Activated CD4-positive, alpha-beta T cell treated with anti-CD3 and anti-CD28 coated beads, Interleukin-2, amount 10 ng/mL, durations not matched to agents 7 days and 5 days (primary cell): ENCODE measurements at regions not wholly inside any gene's neighbourhood (a gene's known extent, or its start where the extent isn't known, plus 50 kb on each side); places are given as distances from the start of the nearest gene placed in this dataset.

Experiments used
- CTCF ChIA-PET: fragments of 350-600 bp; sonication (Branson Sonifier 250); formaldehyde crosslinking; loops from one replicate; lab custom pipeline; 2021; ENCODE audit warnings: antibody characterized with exemption; lab: Charles Lee
- POLR2A ChIA-PET: fragments of 350-600 bp; sonication (Branson Sonifier 250); formaldehyde crosslinking; loops from one replicate; lab custom pipeline; 2021; ENCODE audit warnings: antibody characterized with exemption; lab: Charles Lee
- DNase-seq: peaks from one replicate; pipeline ENCODE4 v3.0.0-alpha.2; 2020
- H3K27ac Mint-ChIP-seq: one replicate; pipeline ENCODE4 v1.8.0; 2021; ENCODE audit warnings: mild to moderate bottlenecking, moderate library complexity, mixed read lengths
- H3K27me3 Mint-ChIP-seq: one replicate; pipeline ENCODE4 v1.8.0; 2021; ENCODE audit warnings: mixed read lengths
- H3K36me3 Mint-ChIP-seq: one replicate; pipeline ENCODE4 v1.8.0; 2021; ENCODE audit warnings: low read depth, mixed read lengths
- H3K4me1 Mint-ChIP-seq: one replicate; pipeline ENCODE4 v1.8.0; 2021; ENCODE audit warnings: mixed read lengths
- H3K4me3 Mint-ChIP-seq: one replicate; pipeline ENCODE4 v1.8.0; 2021; ENCODE audit warnings: mild to moderate bottlenecking, moderate library complexity, mixed read lengths
- H3K9me3 Mint-ChIP-seq: one replicate; pipeline ENCODE4 v1.8.0; 2021; ENCODE audit warnings: mixed read lengths

DNA sequence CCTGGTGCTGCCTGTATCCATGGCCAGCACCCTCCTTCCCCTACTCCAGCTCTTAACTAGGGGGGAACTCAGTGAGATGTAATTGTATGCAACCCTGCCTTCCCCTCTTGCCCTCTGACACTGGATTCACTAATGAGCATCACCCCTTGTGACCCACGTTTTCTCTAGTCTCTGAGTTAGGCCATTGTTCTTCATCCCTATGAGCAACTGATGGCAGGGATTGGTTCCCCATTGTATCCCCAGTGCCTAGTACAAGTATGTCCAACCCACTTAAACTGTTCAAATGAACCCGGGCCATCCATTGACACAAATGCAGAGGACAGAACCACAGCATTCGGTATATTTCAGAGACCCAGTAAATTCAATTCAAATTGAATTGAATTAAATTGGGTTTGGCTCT, 77.6 kb upstream of the ASTN2 start:
- Mint-ChIP-seq H3K9me3 (no peaks in the 10 kb centered on the region), H3K4me1 (no peaks in the 10 kb centered on the region), H3K27ac (no peak overlapping the region), H3K36me3 (no peaks in the 10 kb centered on the region), H3K27me3 (no peaks in the 10 kb centered on the region), H3K4me3 (no peak overlapping the region)
- ChIA-PET CTCF (no interaction called here), POLR2A (no interaction called here)
- DNase-seq, result no peak

DNA sequence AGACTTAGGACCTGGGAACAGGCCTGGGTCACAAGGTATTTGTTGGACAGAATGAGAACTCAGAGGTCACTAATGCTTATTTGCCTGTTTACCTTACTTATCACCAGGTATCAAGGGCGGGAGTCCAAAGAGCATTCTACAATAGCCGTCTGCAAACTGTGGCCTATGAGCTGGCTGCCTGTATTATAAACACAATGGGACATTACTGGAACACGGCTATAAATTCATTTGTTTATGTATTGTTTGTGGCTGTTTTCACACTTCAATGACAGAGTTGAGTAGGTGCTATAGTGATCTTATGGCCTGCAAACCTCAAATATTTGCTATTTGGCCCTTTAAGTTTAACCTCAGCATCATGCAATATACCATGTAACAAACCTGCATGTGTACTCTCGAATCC, 76.6 kb upstream of the ASTN2 start:
- POLR2A ChIA-PET, result no interaction called here
- H3K9me3 Mint-ChIP-seq, result no peaks in the 10 kb centered on the region
- DNase-seq, result no peak
- no peaks in the 10 kb centered on the region for H3K4me1 Mint-ChIP-seq
- H3K36me3 Mint-ChIP-seq, result no peaks in the 10 kb centered on the region
- H3K27me3 Mint-ChIP-seq, result no peaks in the 10 kb centered on the region
- no peak overlapping the region for H3K4me3 Mint-ChIP-seq
- no peak overlapping the region for H3K27ac Mint-ChIP-seq
- CTCF ChIA-PET, result no interaction called here

DNA sequence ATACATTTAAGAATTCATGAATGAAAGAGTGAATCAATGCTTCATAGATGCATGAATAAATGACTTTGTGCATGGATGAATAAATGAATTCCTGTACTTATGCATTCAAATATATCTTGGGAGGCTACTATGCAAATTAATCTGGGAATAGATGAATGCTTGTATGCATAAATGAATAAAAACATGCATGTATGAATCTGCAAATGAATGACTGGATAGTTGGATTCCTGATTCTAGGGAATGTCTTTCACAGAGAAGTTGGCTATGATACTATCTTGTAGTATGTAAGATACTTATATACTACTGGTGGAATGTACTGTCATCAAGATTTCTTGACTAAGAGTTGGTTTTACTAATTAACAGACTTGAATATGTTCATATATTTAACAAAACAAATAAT, 75.3 kb upstream of the ASTN2 start:
- DNase-seq, result no peak
- no peak overlapping the region for H3K27ac Mint-ChIP-seq
- ChIA-PET CTCF (no interaction called here), POLR2A (no interaction called here)
- H3K4me1 Mint-ChIP-seq, result no peaks in the 10 kb centered on the region
- no peaks in the 10 kb centered on the region for H3K27me3 Mint-ChIP-seq
- H3K9me3 Mint-ChIP-seq, result no peaks in the 10 kb centered on the region
- no peaks in the 10 kb centered on the region for H3K36me3 Mint-ChIP-seq
- no peak overlapping the region for H3K4me3 Mint-ChIP-seq

DNA sequence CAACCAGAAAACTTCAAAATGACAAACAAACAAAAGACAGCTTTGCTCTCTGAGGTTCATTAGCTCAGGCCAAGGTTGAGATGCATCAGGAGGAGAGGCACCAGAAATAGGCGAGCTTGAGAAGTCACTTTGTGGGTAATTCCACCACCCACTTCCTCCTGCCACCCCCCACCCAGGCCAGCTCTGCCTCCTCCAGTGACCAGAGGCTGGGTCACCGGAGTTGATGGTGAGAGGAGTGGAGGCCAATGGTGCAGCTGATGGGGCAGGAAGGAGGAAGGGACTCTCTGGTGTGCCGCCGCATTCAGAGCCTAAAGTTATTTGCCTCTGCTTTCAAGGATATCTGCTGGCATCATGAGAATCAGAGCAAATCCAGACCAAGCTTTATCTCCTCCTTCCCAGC, 73.8 kb upstream of the ASTN2 start:
- no peaks in the 10 kb centered on the region for H3K4me1 Mint-ChIP-seq
- no peaks in the 10 kb centered on the region for H3K9me3 Mint-ChIP-seq
- H3K4me3 Mint-ChIP-seq, result no peak overlapping the region
- H3K27me3 Mint-ChIP-seq, result no peaks in the 10 kb centered on the region
- no peaks in the 10 kb centered on the region for H3K36me3 Mint-ChIP-seq
- H3K27ac Mint-ChIP-seq, result no peak overlapping the region
- ChIA-PET CTCF (no interaction called here), POLR2A (no interaction called here)
- DNase-seq, result no peak

DNA sequence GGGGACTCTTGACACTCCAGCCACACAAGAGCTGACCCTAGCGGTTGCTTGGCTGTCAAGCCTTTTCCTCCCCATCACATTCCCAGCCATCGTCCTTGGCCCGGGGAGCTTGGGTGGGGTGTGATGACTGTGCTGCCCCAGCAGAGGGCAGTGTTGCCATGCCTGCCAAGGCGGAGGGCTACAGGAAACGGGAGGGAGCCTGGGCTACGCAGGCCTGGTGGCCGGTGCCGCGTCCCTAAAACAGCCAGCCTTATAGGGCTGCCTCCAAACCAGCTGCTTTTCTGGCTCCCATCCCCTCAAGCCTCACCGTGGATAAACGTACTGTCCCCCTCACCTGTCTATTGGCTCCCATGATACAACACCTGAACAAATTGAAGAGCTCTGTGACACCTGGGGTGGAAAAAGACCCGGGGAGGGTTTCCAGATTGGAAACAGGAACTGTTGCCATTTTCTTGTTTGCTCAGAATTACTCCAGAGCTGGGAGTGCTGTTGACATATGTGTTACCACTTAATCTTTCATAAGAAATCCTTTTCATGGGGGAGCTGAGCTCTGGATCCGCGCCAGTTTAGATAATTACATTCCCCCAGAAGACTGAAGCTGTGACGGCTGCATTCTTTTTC, 72.8 kb upstream of the ASTN2 start:
- CTCF ChIA-PET, result interaction anchor here (0.7 kb wide), 1 partner anchor 29 kb away, joined by 3 read pairs; no protein-coding TSS in a partner anchor
- Mint-ChIP-seq H3K9me3 (no peaks in the 10 kb centered on the region), H3K36me3 (no peaks in the 10 kb centered on the region), H3K4me1 (no peaks in the 10 kb centered on the region), H3K27me3 (no peaks in the 10 kb centered on the region), H3K4me3 (no peak overlapping the region), H3K27ac (no peak overlapping the region)
- peak; percentile 44 for DNase-seq
- POLR2A ChIA-PET, result no interaction called here

DNA sequence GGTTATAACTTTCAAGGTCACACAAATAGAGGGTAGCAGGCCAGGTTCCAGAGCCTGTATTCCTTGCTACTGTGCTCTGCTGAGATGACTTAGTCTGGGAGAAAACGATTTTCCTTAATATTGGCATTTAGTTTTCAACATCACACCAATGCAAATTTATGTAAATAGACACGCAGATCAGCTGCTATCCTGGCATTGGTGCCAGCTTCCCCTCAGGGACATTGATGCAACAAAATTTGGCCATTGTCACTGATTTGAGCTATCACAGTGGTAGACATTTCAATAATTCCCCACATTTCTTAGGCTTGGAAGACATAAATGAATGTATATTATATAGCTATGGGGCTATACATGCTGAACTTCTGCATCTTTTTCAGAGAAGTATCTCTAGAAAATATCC, 71.6 kb upstream of the ASTN2 start:
- no peaks in the 10 kb centered on the region for H3K36me3 Mint-ChIP-seq
- no peak overlapping the region for H3K4me3 Mint-ChIP-seq
- ChIA-PET POLR2A (no interaction called here), CTCF (no interaction called here)
- no peak for DNase-seq
- no peak overlapping the region for H3K27ac Mint-ChIP-seq
- no peaks in the 10 kb centered on the region for H3K4me1 Mint-ChIP-seq
- H3K9me3 Mint-ChIP-seq, result no peaks in the 10 kb centered on the region
- H3K27me3 Mint-ChIP-seq, result no peaks in the 10 kb centered on the region

DNA sequence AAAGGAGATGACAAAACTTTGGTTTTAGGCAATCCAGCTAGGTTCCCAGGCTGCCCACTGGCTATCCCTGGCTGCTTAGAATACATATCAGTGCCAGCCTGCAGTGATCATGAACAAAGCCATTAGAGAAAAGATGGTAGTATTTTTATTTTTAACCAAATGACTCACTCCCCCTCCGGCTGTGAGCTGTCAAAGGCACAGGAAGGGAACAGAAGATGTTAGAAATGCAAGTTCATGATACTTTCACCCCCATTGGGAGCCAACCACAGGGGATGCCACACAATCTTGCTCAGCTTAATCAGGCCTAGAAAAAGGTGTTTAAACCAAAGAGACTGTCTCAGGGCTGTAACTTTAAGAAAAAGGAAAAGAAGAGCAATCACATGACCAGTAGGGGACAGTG, 70.3 kb upstream of the ASTN2 start:
- Mint-ChIP-seq H3K27me3 (no peaks in the 10 kb centered on the region), H3K4me3 (no peak overlapping the region), H3K27ac (no peak overlapping the region), H3K36me3 (no peaks in the 10 kb centered on the region), H3K9me3 (no peaks in the 10 kb centered on the region), H3K4me1 (no peaks in the 10 kb centered on the region)
- no peak for DNase-seq
- POLR2A ChIA-PET, result no interaction called here
- CTCF ChIA-PET, result no interaction called here

DNA sequence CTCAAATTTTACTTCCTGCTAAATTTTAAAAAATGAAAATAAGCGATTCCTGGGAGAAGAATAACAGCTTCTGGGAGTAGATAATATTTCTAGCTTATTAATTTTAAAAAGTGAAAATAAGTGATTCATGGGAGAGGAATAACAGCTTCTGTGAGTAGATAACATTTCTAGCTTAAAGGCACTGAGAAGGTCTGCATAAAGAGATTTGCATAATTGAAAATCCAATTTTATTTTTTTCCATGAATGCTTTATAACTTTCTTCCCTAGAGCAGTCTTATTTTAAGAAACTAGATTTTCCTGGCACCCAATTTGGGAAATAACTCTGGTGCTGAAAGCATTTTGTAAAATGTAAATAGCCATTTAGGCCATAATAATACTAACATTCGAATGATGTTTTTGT, 65.9 kb upstream of the ASTN2 start:
- H3K36me3 Mint-ChIP-seq, result no peaks in the 10 kb centered on the region
- H3K4me3 Mint-ChIP-seq, result no peak overlapping the region
- ChIA-PET POLR2A (no interaction called here), CTCF (no interaction called here)
- H3K4me1 Mint-ChIP-seq, result no peaks in the 10 kb centered on the region
- H3K27me3 Mint-ChIP-seq, result no peaks in the 10 kb centered on the region
- H3K9me3 Mint-ChIP-seq, result no peaks in the 10 kb centered on the region
- no peak for DNase-seq
- no peak overlapping the region for H3K27ac Mint-ChIP-seq

DNA sequence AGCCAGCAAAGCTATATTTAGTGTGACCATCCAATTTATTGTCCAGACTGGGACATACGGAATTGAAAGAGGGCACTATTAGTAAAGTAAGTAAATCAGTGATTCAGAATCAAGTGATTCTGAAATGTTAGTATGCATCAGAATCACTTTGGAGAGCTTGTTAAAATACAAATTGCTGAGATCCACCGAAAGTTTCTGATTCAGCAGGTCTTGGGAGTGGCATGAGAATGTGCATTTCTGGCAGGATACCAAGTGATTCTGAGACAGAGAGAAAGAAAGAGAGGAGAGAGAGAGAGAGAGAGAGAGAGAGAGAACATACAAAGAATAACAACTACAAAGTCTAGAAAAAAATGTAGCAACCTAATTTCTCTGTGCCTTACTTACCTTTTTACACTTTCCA, 65.4 kb upstream of the ASTN2 start:
- ChIA-PET CTCF (no interaction called here), POLR2A (no interaction called here)
- H3K27me3 Mint-ChIP-seq, result no peaks in the 10 kb centered on the region

DNA sequence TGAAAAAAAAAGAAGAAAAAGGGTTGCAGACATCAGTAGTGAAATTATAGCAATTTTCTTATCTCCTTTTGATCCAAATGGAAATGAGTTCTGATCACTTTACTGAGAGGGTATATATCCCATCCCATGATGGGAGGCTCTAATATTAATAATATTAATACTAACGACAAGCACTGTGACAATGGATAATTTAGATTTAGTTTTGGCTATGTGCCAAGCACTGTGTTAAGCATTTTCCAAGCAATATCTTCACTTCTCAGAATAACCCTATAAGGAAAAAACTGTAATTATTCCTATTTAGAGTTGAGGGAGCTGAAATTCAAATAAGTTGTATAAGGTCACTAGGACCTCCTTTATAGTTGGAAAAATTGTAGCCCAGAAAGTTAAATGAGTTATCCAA, 58.4 kb upstream of the ASTN2 start:
- no peaks in the 10 kb centered on the region for H3K36me3 Mint-ChIP-seq
- DNase-seq, result no peak
- no peaks in the 10 kb centered on the region for H3K27me3 Mint-ChIP-seq
- ChIA-PET CTCF (no interaction called here), POLR2A (no interaction called here)
- H3K9me3 Mint-ChIP-seq, result no peaks in the 10 kb centered on the region
- H3K27ac Mint-ChIP-seq, result no peak overlapping the region
- no peaks in the 10 kb centered on the region for H3K4me1 Mint-ChIP-seq
- H3K4me3 Mint-ChIP-seq, result no peak overlapping the region

More for the DNA sequence above, 65.4 kb upstream of the ASTN2 start:
- Mint-ChIP-seq H3K27ac (no peak overlapping the region), H3K9me3 (no peaks in the 10 kb centered on the region), H3K36me3 (no peaks in the 10 kb centered on the region), H3K4me3 (no peak overlapping the region), H3K4me1 (no peaks in the 10 kb centered on the region)
- DNase-seq, result no peak

DNA sequence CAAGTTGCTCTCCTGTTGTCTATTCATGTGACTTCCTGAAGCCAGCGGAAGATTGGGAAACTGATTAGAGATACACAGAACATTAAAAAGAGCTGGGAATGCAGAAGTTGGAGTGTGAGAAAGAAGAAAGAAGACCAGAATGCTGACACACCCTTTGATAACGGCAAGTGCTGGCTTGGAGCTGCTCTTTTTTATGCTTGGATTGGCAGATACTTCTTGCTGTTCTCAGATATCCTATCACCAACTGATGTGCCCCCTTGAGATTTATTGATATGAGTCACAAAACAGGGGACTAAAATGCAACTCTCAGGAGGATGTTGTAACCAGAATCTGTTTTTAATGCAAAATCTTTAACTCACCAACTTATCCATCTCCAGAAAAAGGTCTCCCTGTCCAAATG, 56.0 kb upstream of the ASTN2 start:
- DNase-seq, result no peak
- Mint-ChIP-seq H3K27me3 (no peaks in the 10 kb centered on the region), H3K4me3 (no peak overlapping the region), H3K9me3 (no peaks in the 10 kb centered on the region), H3K27ac (no peak overlapping the region), H3K36me3 (no peaks in the 10 kb centered on the region), H3K4me1 (no peaks in the 10 kb centered on the region)
- ChIA-PET POLR2A (no interaction called here), CTCF (no interaction called here)

DNA sequence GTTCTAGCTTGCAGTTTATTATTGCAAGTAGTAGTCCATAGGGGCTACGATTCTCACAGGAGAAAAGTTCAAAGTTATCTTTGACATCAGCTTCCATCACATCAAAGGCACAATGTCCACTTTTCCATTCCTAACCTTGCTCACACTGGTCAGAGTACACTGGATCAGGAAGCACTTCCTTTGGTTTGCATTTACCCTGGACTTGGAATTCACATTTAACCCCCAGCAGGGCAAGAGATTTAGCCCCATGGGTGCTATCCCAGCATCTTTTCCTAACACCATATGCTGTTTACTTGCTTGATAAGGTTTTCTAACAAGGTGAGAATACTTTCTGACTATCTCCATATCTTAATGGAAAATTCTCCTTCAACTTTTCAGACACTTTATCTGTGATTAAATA, 55.6 kb upstream of the ASTN2 start:
- Mint-ChIP-seq H3K27ac (no peak overlapping the region), H3K36me3 (no peaks in the 10 kb centered on the region), H3K4me1 (no peaks in the 10 kb centered on the region), H3K9me3 (no peaks in the 10 kb centered on the region), H3K4me3 (no peak overlapping the region), H3K27me3 (no peaks in the 10 kb centered on the region)
- ChIA-PET CTCF (no interaction called here), POLR2A (no interaction called here)
- no peak for DNase-seq

DNA sequence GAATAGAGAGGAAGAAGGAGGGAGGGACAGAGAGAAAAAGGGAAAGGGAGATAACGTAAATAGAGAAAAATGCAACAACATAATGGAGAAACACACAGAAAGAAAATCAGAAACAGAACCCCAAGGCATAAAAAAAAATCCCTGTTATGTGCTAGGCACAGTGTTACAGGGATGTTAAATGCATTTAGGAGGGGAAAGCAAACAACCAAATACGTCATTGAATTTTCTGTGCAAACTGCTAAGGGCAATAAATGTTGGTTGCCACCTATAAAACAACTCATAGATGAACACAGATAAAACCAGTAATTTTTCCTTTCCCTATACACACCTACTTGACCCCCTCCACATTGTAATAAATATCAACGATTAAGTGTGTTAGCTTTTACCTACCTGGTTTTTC, 51.3 kb upstream of the ASTN2 start:
- no peak overlapping the region for H3K4me3 Mint-ChIP-seq
- no peaks in the 10 kb centered on the region for H3K36me3 Mint-ChIP-seq
- no peak overlapping the region for H3K27ac Mint-ChIP-seq
- no peaks in the 10 kb centered on the region for H3K27me3 Mint-ChIP-seq
- no peaks in the 10 kb centered on the region for H3K4me1 Mint-ChIP-seq
- DNase-seq, result no peak
- ChIA-PET POLR2A (no interaction called here), CTCF (no interaction called here)
- no peaks in the 10 kb centered on the region for H3K9me3 Mint-ChIP-seq

DNA sequence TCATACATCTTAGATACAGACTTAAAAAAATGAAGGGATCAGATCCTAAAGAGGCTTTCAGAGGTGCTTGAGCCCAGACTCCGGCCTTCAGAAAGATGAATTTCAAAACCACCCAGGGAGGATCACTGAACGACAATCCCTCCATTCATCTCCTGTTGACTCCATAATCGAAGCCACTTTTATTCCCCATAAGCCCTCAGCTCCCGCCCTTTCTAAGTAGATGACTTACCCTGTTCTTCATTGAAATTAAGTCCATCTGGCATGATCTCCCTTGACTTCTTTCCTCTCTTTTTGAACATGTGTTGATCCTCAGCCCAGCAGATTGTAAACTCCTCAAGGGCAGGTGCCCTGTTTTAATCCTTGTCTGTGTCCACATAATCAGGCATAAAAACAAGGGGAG, 50.8 kb upstream of the ASTN2 start:
- ChIA-PET CTCF (no interaction called here), POLR2A (no interaction called here)
- no peaks in the 10 kb centered on the region for H3K27me3 Mint-ChIP-seq
- no peak overlapping the region for H3K27ac Mint-ChIP-seq
- DNase-seq, result no peak
- H3K36me3 Mint-ChIP-seq, result no peaks in the 10 kb centered on the region
- no peak overlapping the region for H3K4me3 Mint-ChIP-seq
- no peaks in the 10 kb centered on the region for H3K4me1 Mint-ChIP-seq
- H3K9me3 Mint-ChIP-seq, result no peaks in the 10 kb centered on the region
